NCI-H82 treated with DMSO at 0.1 percent for 48 hours (cell line): ENCODE measurements at regions not wholly inside any gene's neighbourhood (a gene's known extent, or its start where the extent isn't known, plus 50 kb on each side); places are given as distances from the start of the nearest gene placed in this dataset.
A peak's percentile ranks its signal among the peaks of the same experiment; 100 is the strongest.
"Not testable (repeated sequence)": the region's sequence is repeated elsewhere in the genome, so short reads cannot be mapped to it uniquely, and the experiment has no call there.

ENCODE experiments used
- DNase-seq: peaks from one replicate; lab custom pipeline; 2025; ENCODE audit not compliant: unreplicated experiment; lab: John Stamatoyannopoulos, UW

GRCh38 chr6:130547723-130548122, 181.9 kb downstream of the TMEM200A start:
- DNase-seq, result peak; percentile 40

- DNase-seq, result no peak
Measured at GRCh38 chr6:130557481-130558112, 191.8 kb downstream of the TMEM200A start.

GRCh38 chr6:130558131-130558530, 192.3 kb downstream of the TMEM200A start:
- DNase-seq, result no peak

GRCh38 chr6:130559166-130559565, 193.3 kb downstream of the TMEM200A start:
- DNase-seq, result no peak

- DNase-seq, result no peak
Measured at GRCh38 chr6:130560231-130560630, 194.4 kb downstream of the TMEM200A start.

GRCh38 chr6:130561159-130561558, 195.3 kb downstream of the TMEM200A start:
- DNase-seq, result not testable (repeated sequence)

- DNase-seq, result no peak
Measured at GRCh38 chr6:130565696-130566095, 199.9 kb downstream of the TMEM200A start.

GRCh38 chr6:130574146-130574545, 208.3 kb downstream of the TMEM200A start:
- peak; percentile 13 for DNase-seq

- DNase-seq, result no peak
Measured at GRCh38 chr6:130575557-130575956, 209.7 kb downstream of the TMEM200A start.

GRCh38 chr6:130575971-130576370, 210.2 kb downstream of the TMEM200A start:
- no peak for DNase-seq

GRCh38 chr6:130577178-130577919, 211.5 kb downstream of the TMEM200A start:
- DNase-seq, result no peak

GRCh38 chr6:130578713-130579112, 212.9 kb downstream of the TMEM200A start:
- no peak for DNase-seq

GRCh38 chr6:130583268-130583667, 217.5 kb downstream of the TMEM200A start:
- no peak for DNase-seq

- no peak for DNase-seq
Measured at GRCh38 chr6:130585587-130585986, 219.8 kb downstream of the TMEM200A start.

- no peak for DNase-seq
Measured at GRCh38 chr6:130587778-130588520, 222.1 kb downstream of the TMEM200A start.

- DNase-seq, result no peak
Measured at GRCh38 chr6:130593200-130593599, 227.4 kb downstream of the TMEM200A start.

- DNase-seq, result no peak
Measured at GRCh38 chr6:130593948-130594347, 228.1 kb downstream of the TMEM200A start.

- DNase-seq, result no peak
Measured at GRCh38 chr6:130598021-130598989, 228.9 kb upstream of the SMLR1 start.

GRCh38 chr6:130600880-130601341, 226.3 kb upstream of the SMLR1 start:
- DNase-seq, result no peak

GRCh38 chr6:130602151-130602770, 224.9 kb upstream of the SMLR1 start:
- DNase-seq, result no peak
